Skin epidermis (tissue), 12 donors: ENCODE measurements at regions not wholly inside any gene's neighbourhood (a gene's known extent, or its start where the extent isn't known, plus 50 kb on each side); places are given as distances from the start of the nearest gene placed in this dataset.
"Not testable (repeated sequence)": the region's sequence is repeated elsewhere in the genome, so short reads cannot be mapped to it uniquely, and the experiment has no call there.

Experiments used
- H3K27ac ChIP-seq, 21 experiments: fragments of 200-600 bp; sonication (generic) in 11 of 21; one replicate each; pipeline ENCODE4 v1.5.0; 2020; ENCODE audit warnings: mild to moderate bottlenecking in 3 of 21, inconsistent platforms in 2 of 21, moderate library complexity in 2 of 21
- H3K4me3 ChIP-seq, 7 experiments: fragments of 200-600 bp; sonication (generic) in 2 of 7; one replicate each; pipeline ENCODE4 v1.5.0; 2020; ENCODE audit warnings: inconsistent platforms in 2 of 7, mild to moderate bottlenecking in 2 of 7, moderate library complexity in 1 of 7

GRCh38 chr7:94100723-94101345, 96.7 kb upstream of the BET1 start:
- H3K4me3 ChIP-seq, result no peak overlapping the region
- no peak overlapping the region for H3K27ac ChIP-seq

GRCh38 chr7:94104301-94104700, 100.1 kb upstream of the BET1 start:
- Histone ChIP-seq H3K4me3 (no peak overlapping the region), H3K27ac (no peak overlapping the region)

DNA sequence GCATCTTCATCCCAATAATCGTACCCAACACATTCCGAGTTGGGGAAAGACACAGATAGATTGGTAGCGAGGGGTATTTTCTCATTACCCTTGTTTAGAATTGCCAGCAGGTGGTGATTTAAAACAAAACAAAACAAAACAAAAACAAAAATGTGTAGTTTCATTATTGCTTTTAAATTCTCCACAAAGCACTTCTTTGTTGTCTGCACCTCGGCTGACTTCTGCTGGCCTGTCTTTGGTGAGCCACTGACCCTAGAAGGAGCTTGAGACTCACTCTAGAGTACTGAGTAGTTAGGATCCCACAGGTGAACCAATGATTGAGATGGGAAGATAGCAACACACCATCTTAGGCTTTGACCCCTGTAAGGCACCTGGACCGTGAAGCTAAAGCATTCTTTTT, 105.4 kb upstream of the BET1 start:
- no peak overlapping the region for H3K4me3 ChIP-seq
- no peak overlapping the region for H3K27ac ChIP-seq

DNA sequence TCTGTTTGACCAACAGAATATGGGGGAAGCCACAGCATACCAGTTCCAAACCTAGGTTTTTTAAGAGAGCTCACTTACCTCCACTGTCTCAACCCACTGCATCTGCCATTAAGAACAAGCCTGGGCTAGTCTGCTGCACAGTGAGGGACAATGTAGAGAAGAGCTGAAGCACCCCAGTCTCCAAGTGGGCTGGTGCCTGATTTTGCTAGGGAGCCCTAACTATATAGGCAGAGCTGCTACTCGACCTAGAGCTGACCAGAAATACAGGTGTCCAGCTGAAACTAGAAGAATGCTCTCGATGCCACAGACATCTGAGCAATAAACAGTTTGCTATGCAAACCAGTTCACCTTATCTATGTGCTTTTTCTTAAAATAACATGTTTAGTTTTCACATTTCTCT, 106.9 kb upstream of the BET1 start:
- Histone ChIP-seq H3K27ac (no peak overlapping the region), H3K4me3 (no peak overlapping the region)

GRCh38 chr7:94115316-94115715, 111.2 kb upstream of the BET1 start:
- Histone ChIP-seq H3K4me3 (no peak overlapping the region), H3K27ac (no peak overlapping the region)

- Histone ChIP-seq H3K27ac (no peak overlapping the region), H3K4me3 (no peak overlapping the region)
Observed at GRCh38 chr7:94123136-94123535, 119.0 kb upstream of the BET1 start.

- Histone ChIP-seq H3K4me3 (no peak overlapping the region), H3K27ac (no peak overlapping the region)
Observed at GRCh38 chr7:94127026-94127425, 122.9 kb upstream of the BET1 start.

DNA sequence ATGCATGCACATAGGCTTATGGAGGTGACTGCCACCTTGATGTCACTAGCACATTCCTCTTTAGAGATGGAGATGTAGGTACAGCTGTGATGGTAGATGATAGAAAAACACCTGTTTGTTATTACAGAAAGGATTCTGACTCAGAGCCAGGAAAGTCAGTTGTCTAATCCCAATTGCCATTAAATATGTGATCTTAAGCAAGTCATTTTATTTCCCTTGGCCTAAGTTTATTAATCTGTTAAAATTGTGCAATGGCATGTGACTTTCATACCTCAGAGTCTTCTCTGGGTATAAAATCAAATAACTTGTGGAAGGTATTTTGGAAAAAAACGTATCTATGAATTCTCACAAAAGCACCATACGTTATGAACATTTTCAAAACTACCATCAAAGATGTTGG, 123.9 kb upstream of the BET1 start:
- Histone ChIP-seq H3K4me3 (no peak overlapping the region), H3K27ac (no peak overlapping the region)

GRCh38 chr7:94129443-94130140, 125.4 kb upstream of the BET1 start:
- Histone ChIP-seq H3K4me3 (no peak overlapping the region), H3K27ac (no peak overlapping the region)

GRCh38 chr7:94130716-94131115, 126.6 kb upstream of the BET1 start:
- Histone ChIP-seq H3K27ac (no peak overlapping the region), H3K4me3 (no peak overlapping the region)

DNA sequence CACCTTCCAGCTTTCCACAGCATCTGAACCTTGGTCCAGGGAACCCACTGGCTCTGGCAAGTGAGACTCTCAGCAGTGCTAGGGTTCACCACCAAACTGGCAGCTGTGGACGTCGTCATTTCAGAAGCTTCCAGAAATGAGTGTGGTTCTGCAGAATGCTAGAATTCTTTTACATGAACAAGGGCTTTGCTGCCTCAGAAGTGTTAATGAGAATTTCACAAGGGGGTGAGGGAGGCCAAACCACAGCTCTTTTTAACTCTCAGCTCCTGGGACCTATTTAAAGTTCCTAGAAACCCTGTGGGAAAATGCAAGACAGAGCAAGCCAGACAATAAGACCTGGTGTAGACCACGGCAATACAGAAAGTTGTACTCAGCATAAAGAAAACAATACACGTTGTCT, 129.3 kb upstream of the BET1 start:
- Histone ChIP-seq H3K4me3 (no peak overlapping the region), H3K27ac (no peak overlapping the region)

GRCh38 chr7:94135180-94135579, 131.0 kb upstream of the BET1 start:
- no peak overlapping the region for H3K4me3 ChIP-seq
- no peak overlapping the region for H3K27ac ChIP-seq

GRCh38 chr7:94142281-94142680, 138.1 kb upstream of the BET1 start:
- Histone ChIP-seq H3K4me3 (no peak overlapping the region), H3K27ac (no peak overlapping the region)

GRCh38 chr7:94145602-94146001, 141.4 kb upstream of the BET1 start:
- Histone ChIP-seq H3K27ac (no peak overlapping the region), H3K4me3 (no peak overlapping the region)

DNA sequence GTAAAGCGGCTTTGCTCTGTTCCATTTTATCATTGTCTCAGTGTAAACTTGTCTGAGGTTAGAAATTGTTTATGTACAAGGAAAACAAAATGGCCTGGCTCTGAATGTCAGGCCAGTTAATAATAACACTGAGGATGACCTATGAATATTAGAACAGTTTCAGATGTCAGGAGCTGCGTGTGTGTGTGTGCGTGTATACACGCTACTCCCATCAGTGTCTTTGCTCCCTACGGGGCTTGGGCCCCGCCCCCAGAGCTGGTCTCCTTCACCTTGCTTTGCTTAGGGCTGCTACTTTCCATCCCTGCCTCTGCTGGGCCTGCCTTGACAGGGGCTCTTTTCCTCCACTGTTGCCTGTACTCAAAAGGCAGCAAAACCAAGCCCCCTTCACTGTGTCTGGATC, 142.3 kb upstream of the BET1 start:
- Histone ChIP-seq H3K4me3 (no peak overlapping the region), H3K27ac (no peak overlapping the region)

DNA sequence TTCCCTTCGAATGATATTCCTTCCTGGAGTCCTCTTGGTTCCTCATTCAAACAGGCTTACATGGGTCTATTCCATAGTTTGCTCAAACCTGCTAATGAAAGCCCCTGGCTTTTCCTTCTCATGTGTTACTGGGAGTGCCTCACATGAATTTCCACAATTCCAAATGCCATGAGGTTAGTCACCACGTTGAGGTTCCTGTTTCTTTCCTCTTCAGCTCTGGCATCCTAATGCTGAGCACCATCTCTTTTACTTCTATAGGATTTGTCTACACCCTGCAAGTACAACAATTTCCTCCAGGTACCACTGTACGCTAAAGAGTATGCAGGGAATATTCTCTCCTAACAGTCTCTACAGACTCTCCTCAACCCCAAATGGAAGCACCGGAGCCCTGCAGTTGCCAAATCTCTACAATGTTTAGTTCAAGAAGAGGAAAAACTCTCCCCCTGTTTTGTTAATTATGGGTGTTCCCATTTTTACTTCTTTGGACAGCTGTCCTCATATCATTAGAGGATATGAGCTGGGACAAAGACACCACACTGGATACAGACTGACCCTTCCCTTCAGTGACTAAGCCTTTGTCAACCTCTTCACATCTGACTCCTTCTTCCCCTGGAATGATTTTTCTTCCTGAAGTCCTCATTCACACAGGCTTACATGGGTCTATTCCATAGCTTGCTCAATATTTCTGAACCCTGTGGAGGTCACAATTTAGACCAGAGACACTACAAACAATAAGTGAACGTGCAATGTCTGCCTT, 145.8 kb upstream of the BET1 start:
- H3K4me3 ChIP-seq, result no peak overlapping the region
- H3K27ac ChIP-seq, result no peak overlapping the region

- H3K4me3 ChIP-seq, result no peak overlapping the region
Observed at GRCh38 chr7:94154182-94154581, 150.0 kb upstream of the BET1 start.

DNA sequence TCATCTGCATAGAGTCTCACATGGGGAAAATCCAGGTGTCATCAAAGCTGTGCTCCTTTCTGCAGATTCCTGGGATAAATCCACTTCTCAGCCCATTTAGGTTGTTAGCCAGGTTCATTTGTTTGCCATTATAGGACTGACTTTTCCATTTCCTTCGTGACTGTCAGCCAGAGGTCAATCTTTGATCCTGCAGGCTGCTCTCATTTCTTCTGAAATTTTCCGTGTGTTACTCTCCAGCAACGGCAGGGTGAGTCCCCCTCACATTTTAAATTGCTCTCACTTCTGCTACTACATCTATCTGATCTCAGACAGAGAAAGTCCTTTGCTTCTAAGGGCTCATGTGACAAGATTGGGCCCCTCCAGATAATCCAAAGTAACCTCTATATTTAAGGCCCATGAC, 150.7 kb upstream of the BET1 start:
- H3K27ac ChIP-seq, result no peak overlapping the region

More at GRCh38 chr7:94154182-94154581, 150.0 kb upstream of the BET1 start:
- H3K27ac ChIP-seq, result no peak overlapping the region

GRCh38 chr7:94157659-94158306, 153.6 kb upstream of the BET1 start:
- not testable (repeated sequence) for H3K27ac ChIP-seq, H3K4me3 ChIP-seq

More for the DNA sequence above, 150.7 kb upstream of the BET1 start:
- H3K4me3 ChIP-seq, result no peak overlapping the region

DNA sequence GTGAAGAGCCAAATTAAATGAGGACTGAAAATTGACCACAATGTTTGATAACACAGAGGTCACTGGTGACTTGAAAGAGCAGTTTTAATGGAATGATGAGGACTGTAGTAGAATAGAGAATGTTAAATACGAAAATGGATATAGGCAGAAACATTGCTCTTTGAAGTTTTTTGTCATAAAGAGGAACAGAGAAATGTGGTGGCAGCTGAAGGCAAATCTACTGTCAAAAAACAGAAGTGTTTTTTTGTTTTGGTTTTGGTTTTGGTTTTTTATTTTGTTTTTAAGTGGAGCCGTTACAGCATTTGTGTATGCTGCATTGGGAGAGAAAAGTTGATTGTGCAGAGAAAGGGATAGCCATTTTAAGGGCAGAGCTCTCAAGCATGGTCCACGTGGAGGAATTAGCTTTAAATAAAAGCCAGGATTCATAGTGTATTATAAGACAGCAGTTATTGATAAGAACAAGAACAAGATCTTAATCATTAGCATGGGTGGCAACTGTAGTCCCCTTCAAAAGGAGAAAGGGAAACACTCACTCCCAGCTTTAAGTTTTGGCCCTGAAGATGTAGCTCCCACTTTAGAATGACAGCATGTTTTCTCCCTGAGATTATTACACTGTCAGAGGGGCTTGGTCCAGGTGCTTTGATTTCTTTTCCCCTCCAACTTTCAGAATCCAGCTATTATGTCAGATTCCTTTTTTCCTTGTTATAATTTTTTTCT, 156.7 kb upstream of the BET1 start:
- Histone ChIP-seq H3K4me3 (no peak overlapping the region), H3K27ac (peak overlapping the region in 5 of 21 experiments; percentile 4 to 69 (median 56))
